RWPE1 (cell line): ENCODE measurements at regions not wholly inside any gene's neighbourhood (a gene's known extent, or its start where the extent isn't known, plus 50 kb on each side); places are given as distances from the start of the nearest gene placed in this dataset.

Experiments
- CTCF ChIA-PET: fragments of 350-600 bp; sonication (Branson Sonifier 250); formaldehyde crosslinking; extraction: SDS; loops from one replicate; lab custom pipeline; 2021; lab: Yijun Ruan, JAX
- POLR2A ChIA-PET: fragments of 400-600 bp; formaldehyde crosslinking; extraction: SDS; loops from one replicate; lab custom pipeline; 2020; ENCODE audit warnings: antibody characterized with exemption; ENCODE audit not compliant: low non-redundant PET; lab: Yijun Ruan, JAX
- DNase-seq: peaks from one replicate; pipeline ENCODE4 v3.0.0; 2012; ENCODE audit warnings: low spot score
- H3K27ac ChIP-seq: fragments of 450-650 bp; 2 replicates; pipeline ENCODE4 v1.5.1; 2017
- CTCF ChIP-seq: fragments of 450-650 bp; conservative IDR thresholded peaks from 2 replicates; pipeline ENCODE4 v1.5.1; 2017; ENCODE audit warnings: low read depth, mild to moderate bottlenecking

GRCh38 chr3:144771381-144771870 is 799.8 kb downstream of the DIPK2A start:
- DNase-seq, result no peak
- no peak for TF ChIP-seq CTCF
- no peak overlapping the region for H3K27ac ChIP-seq
- POLR2A ChIA-PET, result no interaction called here
- CTCF ChIA-PET, result no interaction called here

GRCh38 chr3:144772372-144772771 is 800.7 kb downstream of the DIPK2A start:
- no peak for TF ChIP-seq CTCF
- H3K27ac ChIP-seq, result no peak overlapping the region
- CTCF ChIA-PET, result no interaction called here
- POLR2A ChIA-PET, result no interaction called here
- no peak for DNase-seq

GRCh38 chr3:144773350-144773749 is 801.7 kb downstream of the DIPK2A start:
- ChIA-PET CTCF (interaction anchor here (0.7 kb wide), 1 partner anchor 279 kb away, joined by 3 read pairs; no protein-coding TSS in a partner anchor), POLR2A (no interaction called here)
- no peak for TF ChIP-seq CTCF
- no peak for DNase-seq
- no peak overlapping the region for H3K27ac ChIP-seq

- TF ChIP-seq CTCF, result no peak
- ChIA-PET CTCF (no interaction called here), POLR2A (no interaction called here)
- no peak for DNase-seq
- no peak overlapping the region for H3K27ac ChIP-seq
Measured at GRCh38 chr3:144774897-144775296, 803.3 kb downstream of the DIPK2A start.

GRCh38 chr3:144775551-144775950 is 803.9 kb downstream of the DIPK2A start:
- no peak for TF ChIP-seq CTCF
- ChIA-PET POLR2A (no interaction called here), CTCF (no interaction called here)
- no peak for DNase-seq
- H3K27ac ChIP-seq, result no peak overlapping the region

- ChIA-PET POLR2A (no interaction called here), CTCF (no interaction called here)
- H3K27ac ChIP-seq, result no peak overlapping the region
- DNase-seq, result no peak
- TF ChIP-seq CTCF, result no peak
Measured at GRCh38 chr3:144777906-144778305, 806.3 kb downstream of the DIPK2A start.
